ENCODE measurements at regions not wholly inside any gene's neighbourhood (a gene's known extent, or its start where the extent isn't known, plus 50 kb on each side); places are given as distances from the start of the nearest gene placed in this dataset.

- TF ChIP-seq IKZF1 (conservative IDR thresholded peaks at IDR 0.05) (0 out of 2 replicates have a peak, but pooled peaks have one; percentile 17), SRF (IDR thresholded peaks at IDR 0.05; ENCODE audit: low read depth in 2 of 2, low read length in 2 of 2) (no peak), ZNF687 (IDR thresholded peaks at IDR 0.05) (peak; percentile 86), ZNF24 (IDR thresholded peaks at IDR 0.05) (no peak), TCF12 (IDR thresholded peaks at IDR 0.05; ENCODE audit: low read depth, low read length) (no peak), RBBP5 (conservative IDR thresholded peaks at IDR 0.05) (no peak), PBX3 (IDR thresholded peaks at IDR 0.05; ENCODE audit: insufficient replicate concordance, low read depth, low read length) (no peak), TCF3 (IDR thresholded peaks at IDR 0.05; ENCODE audit: borderline replicate concordance, insufficient read depth, low read depth, low read length) (no peak), SIN3A (IDR thresholded peaks at IDR 0.05; ENCODE audit: low read depth, low read length) (no peak), CEBPZ (IDR thresholded peaks at IDR 0.05; ENCODE audit: low read depth, low read length) (no peak), E2F4 (IDR thresholded peaks at IDR 0.05; ENCODE audit: low read depth, low read length) (no peak)
These were observed 197.6 kb upstream of the CFAP20DC start (continued) for GRCh38 chr3:59247402-59247841.
